HG03565 (cell line): ENCODE measurements at regions not wholly inside any gene's neighbourhood (a gene's known extent, or its start where the extent isn't known, plus 50 kb on each side); places are given as distances from the start of the nearest gene placed in this dataset.

Experiments
- ATAC-seq: cut with Tn5 transposase; IDR thresholded peaks from one replicate; pipeline ENCODE4 v1.9.1; 2021; ENCODE audit warnings: mild to moderate bottlenecking, moderate library complexity; ENCODE audit not compliant: unreplicated experiment

DNA sequence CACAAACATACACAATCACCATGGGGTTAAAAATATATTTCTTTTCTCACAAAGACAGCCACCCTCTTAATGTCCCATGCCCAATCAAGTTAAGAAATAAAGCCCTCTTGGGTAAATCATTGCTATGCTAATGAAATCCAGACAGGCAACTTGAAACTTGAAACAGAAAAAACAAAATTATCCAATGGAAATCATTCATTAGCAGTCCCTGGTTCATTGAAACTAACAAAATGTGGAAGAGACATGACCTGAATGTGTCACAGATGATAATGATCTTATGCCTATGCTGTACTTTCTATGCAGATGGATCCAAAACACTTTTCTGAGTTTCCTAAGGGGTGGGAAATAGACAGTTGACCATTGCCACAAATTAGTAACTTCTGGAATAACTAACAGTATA, 983.7 kb downstream of the MCTP2 start:
- no peak for ATAC-seq

DNA sequence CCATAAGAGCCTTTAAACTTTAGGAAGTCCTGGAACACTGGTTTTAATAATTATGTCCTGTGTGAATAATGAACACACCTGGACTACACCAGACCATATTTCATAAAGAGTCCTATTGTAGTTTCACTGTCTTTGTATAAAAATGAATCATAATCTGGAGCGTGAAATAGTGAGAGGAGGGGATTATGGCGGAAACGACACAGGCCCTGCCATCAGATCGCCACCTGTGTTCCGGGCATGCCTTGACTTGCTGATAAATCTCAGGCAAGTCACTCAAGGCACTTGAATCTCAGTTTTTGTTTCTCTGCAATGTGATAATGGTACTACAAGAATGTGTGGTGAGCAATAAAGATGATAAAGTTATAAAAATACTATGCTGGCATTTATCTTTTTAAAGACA, 995.5 kb downstream of the MCTP2 start:
- ATAC-seq, result no peak

DNA sequence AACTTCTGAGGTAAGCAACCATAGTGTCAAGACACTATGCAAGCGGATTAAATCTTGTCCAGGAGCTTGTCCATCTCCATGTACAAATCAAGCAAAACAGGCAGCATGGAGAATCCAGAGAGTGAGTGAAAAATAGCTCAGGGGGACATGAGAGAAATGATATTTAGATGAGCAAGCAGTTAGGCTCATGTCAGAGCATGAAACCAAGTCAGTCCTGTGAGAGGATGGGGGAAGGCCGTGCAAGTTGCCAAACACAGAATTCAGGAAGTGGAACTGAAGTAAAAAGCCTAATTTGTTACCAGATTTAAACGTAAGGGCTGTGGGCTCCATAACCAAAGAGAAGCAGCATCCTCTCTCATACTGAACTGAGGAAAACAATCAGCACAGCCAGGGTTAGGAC, 995.9 kb downstream of the MCTP2 start:
- ATAC-seq, result no peak

DNA sequence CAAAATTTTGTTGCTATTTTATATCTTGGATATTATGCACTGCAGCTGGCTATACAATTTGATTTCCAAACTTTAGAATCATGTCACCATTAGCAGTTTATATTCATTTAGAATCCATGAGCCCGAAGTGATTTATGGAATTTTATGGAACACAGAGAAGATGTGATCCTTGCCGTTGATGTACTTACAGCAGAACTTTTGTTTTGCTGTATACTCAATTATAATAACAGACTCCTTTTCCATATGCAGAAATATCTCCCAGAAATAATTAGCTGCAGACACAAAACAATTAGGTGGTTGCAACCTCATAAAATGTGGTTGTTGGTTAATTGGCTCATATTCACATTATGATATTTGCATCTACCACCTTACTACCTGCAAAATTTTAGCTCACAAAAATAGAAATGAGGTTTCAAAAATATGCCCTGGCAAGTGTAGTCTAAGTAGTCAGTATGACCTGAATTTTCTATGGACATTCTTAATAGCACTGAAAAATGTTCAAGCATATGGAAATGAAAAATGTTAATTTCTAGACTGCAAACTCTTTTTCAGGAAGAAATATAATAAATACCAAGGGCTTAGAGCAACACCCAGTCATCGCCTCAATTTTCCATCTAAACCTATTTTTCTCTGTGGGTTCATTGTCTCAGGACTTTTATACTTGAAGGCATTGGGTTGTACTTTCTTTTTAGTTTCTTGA, 997.6 kb downstream of the MCTP2 start:
- ATAC-seq, result no peak

DNA sequence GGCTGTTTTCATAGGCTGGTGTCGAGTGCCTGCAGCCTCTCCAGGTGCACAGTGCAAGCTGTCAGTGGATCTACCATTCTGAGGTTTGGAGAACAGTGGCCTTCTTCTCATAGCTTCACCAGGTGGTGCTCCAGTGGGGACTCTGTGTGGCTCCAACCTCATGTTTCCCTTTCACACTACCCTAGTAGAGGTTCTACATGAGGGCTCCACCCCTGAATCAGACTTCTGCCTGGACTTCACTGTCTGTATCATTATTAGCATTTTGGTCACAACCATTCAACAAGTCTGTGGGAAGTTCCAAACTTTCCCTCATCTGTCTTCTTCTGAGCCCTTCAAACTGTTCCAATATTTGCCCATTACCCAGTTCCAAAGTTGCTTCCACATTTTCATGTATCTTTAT, 1003.7 kb downstream of the MCTP2 start:
- ATAC-seq, result no peak

DNA sequence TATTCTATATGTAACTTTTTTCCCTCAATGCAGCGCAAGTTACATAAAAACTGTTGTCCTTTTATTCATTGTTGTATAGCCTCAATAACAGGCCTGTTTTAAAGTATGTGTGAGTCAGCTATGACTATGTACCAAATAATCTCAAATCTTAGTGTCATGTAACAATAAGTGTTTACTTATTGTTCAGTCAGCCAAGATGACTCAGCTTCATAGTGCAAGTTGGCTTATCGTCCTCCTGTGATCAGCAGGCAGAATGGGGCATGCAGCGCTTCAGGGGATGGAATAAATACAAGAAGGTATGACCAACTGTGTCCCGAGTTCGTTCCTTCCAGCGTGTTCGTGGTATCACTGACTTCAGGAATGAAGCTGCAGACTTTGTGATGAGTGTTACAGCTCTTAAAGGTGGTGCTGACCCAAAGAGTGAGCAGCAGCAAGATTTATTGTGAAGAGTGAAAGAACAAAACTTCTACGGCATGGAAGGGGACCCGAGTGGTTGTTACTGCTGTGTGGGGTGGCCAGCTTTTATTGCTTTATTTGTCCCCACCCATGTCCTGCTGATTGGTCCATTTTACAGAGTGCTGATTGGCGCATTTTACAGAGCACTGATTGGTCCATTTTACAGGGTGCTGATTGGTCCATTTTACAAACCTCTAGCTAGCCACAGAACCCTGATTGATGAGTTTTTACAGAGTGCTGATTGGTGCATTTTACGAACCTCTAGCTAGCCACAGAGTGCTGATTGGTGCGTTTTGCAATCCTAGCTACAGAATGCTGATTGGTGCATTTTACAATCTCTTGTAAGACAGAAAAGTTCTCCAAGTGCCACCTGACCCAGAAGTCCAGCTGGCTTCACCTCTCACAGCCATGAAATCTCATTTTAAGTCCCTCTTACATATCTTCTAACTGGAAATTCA, 1016.0 kb downstream of the MCTP2 start:
- ATAC-seq, result no peak

DNA sequence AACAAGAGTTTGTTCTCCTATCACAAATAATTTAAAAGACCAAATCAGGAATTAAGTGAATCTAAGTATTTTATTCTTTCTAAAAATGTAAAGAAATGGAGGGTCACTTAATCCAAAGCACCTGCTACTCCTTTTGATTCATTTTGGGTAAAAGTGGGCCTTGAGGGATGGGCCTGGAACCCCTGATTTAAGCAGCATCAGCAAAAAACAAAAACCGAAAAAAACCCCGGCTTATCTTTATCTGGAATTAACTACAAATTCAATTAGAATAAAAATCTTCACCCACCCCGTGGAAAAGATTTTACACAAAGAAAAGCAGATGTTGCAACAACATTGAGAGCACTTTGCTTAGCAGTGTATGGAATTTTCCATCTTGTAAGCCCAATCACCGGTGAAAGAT, 1018.2 kb downstream of the MCTP2 start:
- ATAC-seq, result no peak

DNA sequence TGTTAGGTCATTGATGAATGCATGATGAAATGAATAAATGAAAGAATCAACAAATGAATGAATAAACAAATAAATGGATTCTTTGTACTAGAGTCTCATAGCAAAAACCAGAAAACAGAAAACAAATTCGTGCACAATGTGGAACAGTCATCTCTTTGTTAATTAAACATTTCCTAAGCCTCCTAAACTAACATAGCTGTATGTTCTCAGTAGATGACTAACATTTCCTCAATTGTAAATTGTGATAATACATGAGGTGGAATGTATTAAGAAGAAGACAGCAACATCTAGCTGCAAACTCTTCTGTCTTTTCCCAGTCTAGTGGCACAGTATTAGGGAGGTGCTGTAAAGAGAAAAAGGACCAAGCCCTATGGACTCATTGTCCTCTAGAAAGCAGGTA, 1021.0 kb downstream of the MCTP2 start:
- no peak for ATAC-seq

DNA sequence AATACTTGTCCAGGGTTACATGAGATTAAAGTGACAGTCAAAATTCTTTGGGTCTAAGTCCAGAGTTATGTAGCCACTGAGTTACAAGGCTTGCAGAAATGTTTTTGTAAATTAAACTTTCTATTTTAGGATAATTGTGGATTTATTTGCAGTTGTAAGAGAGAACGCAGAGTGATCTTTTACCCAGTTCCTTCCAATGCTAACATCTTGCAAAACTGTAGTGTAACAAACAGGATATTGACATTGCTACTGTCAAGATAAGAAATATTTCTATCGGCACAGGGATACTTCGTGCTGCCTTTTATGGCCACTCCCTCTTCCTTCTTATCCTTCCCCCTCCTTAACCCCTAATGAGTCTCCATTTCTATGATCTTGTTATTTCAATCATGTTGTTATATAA, 1022.9 kb downstream of the MCTP2 start:
- no peak for ATAC-seq

DNA sequence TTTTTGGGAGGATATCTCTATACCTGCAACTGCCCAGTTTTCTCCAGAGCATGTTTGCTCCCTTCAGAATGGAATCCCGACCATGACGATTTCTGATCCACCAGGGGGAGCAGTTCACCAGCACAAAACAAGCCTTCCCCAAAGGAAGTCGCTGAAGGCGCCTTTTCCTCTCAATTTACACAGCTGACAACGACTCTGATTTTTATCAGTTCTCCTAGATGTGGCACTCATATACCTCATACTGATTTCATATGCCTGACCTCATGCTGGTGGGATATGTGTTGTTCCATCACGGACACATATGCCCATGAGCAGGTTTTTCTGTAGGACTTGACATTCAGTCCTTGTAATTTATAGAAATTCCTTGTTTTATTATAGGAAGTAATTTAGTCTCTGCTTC, 1028.2 kb downstream of the MCTP2 start:
- peak; percentile 58 for ATAC-seq

DNA sequence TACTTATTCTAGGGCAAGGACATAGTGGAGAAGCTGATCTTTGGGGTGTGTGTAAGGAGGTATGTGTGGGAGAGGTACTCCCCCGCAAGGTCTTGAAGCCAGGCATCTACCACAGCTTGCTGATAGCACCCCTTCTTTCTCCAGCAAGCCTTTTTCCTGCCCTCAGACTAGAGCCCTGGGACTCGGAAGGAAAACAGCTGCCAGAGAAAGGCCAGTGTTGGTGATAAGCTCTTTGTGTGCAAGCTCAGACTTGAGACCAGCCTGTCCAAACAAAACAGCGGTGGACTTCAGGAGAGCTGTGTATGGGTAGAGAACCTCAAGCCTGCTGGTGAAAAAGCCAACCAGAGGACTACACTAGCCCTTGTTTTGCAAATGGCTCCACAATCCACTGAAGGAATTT, 1028.6 kb downstream of the MCTP2 start:
- ATAC-seq, result no peak

DNA sequence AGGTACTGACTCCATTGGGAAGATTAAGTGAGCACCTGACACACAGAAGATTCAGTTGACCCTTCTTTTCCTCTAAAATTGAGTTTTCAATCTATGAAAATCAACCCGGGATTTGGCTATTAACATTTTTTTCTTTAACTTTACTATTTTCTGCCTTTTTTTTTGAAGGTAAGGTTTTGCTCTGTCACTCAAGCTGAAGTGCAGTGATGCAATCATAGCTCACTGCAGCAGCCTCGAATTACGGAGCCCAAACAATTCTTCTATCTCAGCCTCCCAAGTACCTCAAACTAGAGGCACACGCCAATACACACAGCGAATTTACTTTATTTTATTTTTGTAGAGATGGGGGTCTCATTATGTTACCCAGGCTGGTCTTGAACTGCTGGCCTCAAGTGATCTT, 1029.5 kb downstream of the MCTP2 start:
- ATAC-seq, result no peak

DNA sequence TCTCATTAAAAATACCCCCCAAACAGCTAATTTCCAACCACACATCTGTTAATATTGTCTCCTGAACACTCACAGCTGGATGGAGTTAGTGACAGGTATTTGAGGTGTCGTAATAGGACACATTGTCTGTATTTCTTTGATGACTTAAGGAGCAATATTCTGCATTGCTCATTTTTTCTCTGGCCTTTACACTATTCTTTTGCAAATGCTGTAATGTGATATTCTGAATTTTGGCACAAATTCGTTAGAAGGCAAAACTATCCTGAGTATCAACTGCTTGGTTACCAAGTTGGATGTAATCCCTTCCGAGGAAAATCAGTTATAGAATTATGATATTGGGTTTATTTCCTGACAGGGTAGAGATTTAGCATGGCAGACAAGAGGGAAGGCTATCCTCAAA, 1030.2 kb downstream of the MCTP2 start:
- no peak for ATAC-seq

DNA sequence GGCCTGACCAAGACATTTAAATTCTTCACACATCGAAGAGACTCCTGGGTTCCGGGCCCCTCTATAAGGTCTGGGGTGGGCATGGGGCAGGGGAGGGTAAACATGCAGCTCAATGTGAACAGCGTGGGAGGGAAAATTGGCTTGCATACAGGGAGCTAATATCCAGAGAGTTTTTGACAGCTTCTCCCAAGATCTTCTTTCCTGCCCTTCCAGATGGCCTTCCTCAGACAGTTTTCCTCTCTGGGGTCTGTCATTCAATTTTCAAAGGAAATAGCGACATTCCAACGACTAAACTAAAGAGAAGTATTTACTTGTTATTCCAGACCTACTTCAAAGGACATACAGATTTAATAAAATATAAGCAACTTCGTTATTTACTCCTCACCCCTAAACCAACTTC, 1030.6 kb downstream of the MCTP2 start:
- ATAC-seq, result no peak

DNA sequence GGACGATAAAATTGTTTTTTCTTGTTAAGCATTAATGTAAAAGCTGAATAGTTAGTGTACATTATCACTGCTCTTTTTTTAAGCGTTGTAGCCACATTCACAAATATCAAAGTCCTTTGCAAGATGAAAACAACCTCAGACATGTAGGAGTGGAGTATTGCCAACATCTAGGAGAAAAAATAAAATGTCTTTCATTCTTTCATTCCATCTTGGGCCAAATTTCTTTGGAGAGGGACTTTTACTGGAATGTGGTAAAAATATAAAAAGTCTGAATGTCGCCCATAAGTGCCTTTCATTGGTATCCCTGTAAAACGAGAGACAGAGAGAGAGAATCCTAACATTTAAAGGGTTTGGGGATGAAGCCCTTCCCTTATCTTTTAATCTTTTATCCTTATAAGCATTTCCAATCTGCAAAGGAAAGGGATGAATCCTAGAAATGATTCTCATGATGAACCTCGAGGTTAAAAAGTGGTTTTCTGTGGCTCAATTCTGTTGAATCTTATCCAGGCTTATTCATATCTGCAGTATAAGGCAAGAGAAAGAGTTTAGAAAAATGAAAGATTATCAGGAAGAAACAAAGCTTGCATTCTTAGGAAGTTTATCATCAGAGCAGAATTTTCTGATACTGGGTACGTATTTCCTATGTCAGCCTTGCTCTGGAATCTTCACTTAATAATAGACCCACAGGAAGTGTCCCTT, 1031.7 kb downstream of the MCTP2 start:
- no peak for ATAC-seq

DNA sequence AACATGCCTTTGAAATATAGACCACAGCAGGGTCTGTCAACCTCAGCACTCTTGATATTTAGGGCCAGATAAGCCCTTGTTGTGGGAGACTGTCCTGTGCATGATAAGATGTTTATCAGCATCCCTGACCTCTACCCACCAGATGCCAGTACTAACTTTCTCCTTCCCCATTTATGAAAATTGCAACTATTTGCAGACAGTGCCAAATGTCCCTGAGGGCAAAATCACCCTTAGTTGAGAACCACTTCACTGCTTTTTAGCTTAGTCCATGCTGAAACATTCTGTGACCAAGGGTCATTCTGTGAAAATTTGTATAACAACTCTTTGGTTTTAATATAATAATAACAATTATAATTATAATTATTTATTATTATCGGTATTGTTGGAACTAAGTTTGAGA, 1032.4 kb downstream of the MCTP2 start:
- ATAC-seq, result no peak

DNA sequence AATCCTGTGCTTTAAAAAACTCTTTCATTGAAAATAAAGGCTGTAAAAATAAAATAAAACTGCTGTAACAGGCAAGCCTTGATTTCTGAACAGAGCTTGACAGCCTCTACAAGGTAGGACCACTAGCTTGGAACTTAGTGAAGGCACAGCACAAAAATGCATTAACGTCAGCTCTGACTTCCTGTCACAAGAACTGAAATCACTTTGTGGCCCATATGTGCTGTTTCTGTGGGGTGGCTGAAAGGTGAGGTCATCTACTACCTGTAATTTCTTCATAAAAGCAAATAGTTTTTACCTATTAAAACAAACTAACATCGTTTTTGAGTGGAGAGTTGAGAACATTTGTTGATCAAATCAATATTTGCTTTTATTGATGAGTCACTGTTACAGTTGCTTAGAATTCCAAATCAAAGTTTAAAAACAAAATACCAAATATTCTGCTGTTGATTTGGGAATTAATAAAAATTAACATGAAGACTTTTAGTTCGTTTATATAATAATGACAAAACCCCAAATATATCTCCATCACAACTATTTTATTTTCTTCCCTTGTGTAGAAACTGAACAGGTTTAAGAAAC, 1034.1 kb downstream of the MCTP2 start:
- ATAC-seq, result no peak

DNA sequence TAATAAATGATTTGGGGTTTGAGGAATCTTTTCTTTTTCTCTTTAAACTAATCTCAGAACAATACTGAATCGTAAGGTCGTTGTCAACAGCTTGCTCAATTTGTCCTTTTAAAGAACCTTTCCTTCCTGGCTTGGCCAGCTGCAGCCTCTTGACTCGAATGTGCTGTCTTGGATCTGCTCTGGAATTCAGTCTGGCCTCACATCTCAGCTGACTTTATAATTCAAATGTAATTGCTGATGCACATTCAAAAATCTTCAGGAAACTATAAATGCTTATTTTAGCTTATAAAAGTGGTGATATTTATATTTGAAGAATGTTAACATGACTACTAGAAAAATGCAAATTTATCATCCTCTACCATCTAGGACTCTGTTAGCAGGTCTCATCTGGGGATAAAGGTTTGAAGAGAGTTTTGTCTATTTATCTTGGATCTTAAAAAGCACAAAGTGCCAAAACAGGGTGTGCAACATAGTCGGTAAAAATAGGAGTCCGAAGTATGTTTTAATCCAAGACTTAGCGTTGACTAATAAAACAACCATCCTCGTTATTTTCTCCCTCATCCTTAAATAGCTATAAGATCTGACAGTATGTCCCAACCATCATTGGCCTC, 1035.2 kb downstream of the MCTP2 start:
- ATAC-seq, result no peak

DNA sequence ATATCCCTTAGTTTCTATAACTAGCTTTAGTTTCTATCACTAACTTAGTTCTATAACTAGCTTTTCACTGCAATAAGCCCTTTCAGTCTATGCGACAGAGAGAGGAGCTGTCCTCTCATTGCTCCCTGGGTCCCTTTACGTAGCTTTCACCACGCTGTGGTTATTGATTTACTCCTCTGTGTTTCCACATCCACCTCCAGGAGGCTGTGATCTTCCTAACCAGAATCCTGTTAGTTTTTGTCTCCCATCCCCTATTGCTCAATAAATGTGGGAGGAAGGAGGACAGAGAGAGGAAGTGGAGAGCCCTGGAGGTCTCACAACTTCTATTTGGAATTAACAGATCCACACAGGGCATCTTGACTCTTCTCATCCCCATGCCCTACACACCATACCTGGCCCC, 1036.1 kb downstream of the MCTP2 start:
- ATAC-seq, result no peak

DNA sequence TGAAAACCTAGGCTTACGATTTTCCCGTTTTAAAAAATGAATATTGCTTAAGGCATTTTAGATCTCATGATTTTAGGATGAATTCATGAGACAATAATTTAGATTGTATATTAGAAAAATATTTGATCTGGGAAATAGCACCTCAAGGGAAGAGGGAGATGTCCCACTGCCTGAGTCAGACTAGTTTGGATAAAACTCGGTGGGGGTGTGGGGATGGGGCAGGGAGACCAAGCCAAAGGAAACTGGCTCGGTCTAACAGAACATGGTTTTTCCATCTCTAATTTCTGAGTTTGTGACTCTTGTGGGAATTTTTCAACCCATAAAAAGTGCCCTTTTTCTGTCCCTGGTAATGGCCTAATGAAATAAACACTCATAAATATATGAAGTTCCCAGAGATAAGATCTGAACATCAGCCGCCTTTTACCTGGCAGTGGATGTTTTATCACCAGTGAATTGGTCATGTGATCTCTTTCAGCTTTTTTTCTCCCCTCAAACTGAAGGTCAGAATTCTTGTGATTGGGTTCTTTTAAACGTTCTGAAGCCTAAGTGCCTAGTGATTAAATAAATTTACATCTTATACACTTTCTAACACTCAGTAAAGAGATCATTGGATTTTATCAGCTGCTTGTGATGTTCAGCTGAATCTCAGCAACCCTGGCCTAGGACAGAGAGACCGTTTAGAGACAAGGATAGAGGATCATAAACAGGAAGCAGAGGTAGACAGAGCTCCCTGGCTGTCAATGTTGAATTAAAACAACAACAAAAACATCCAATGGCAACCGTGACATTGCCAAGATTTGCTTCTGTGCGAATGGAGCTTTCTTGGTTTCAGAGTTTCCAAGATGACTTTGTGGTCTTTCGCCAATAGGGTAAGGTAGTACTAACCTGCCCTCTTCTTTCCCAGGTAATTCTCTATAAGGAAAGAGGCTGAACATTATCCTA, 1038.2 kb downstream of the MCTP2 start:
- ATAC-seq, result no peak
